Endothelial cell of umbilical vein (primary cell): ENCODE measurements at regions not wholly inside any gene's neighbourhood (a gene's known extent, or its start where the extent isn't known, plus 50 kb on each side); places are given as distances from the start of the nearest gene placed in this dataset.

Experiments
- EZH2 ChIP-seq: IDR thresholded peaks from 2 replicates; pipeline ENCODE4 v1.6.1; 2012; ENCODE audit warnings: borderline replicate concordance, low read depth, mild to moderate bottlenecking, moderate library complexity, low read length, inconsistent platforms; ENCODE audit not compliant: severe bottlenecking
- FOS ChIP-seq: IDR thresholded peaks from 2 replicates; pipeline ENCODE4 v1.6.1; 2011; ENCODE audit warnings: mild to moderate bottlenecking, low read length, moderate library complexity, borderline replicate concordance; ENCODE audit not compliant: insufficient read depth
- POLR2A ChIP-seq: IDR thresholded peaks from 2 replicates; pipeline ENCODE4 v1.6.1; 2012; ENCODE audit warnings: low read depth, mild to moderate bottlenecking, control low read depth, low read length
- POLR2AphosphoS5 ChIP-seq: IDR thresholded peaks from 2 replicates; pipeline ENCODE4 v1.6.1; 2012; ENCODE audit warnings: low read depth, mild to moderate bottlenecking, control low read depth, low read length, moderate library complexity; ENCODE audit not compliant: insufficient read depth
- TF ChIP-seq, protein P1 (sequence below), 2 donors: IDR thresholded peaks; 1 replicate in 1 of 2; 2 replicates in 1 of 2; pipeline ENCODE4 v1.5.1; 2011; ENCODE audit warnings: low read length in 2 of 2, mild to moderate bottlenecking in 2 of 2, moderate library complexity in 2 of 2, control low read depth in 1 of 2, inconsistent platforms in 1 of 2, low read depth in 1 of 2; ENCODE audit not compliant: insufficient read depth in 1 of 2; ENCODE audit errors: extremely low read depth in 1 of 2
- TF ChIP-seq, protein P2 (sequence below): IDR thresholded peaks from 2 replicates; pipeline ENCODE4 v1.6.1; 2011; ENCODE audit not compliant: insufficient read depth, insufficient read length

DNA sequence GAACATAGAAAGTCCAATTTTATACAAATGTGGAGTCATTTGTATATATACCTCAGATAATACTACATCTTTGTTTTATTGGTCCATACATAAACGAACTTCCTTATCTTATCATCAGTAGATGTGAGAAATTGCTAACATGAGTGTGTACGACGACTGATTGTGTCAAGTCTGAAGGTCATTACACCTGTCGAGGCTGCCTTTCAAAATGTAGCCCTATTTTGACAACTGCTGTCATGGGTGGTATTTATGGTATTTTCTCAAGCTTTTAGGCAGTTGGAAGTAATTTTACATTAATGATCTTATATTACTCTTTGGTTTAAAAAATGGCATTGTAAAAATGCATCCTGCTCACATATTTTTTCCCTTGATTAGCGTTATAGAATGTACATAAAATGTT, 183.7 kb upstream of the DNAJC19 start:
- TF ChIP-seq, protein P1, sequence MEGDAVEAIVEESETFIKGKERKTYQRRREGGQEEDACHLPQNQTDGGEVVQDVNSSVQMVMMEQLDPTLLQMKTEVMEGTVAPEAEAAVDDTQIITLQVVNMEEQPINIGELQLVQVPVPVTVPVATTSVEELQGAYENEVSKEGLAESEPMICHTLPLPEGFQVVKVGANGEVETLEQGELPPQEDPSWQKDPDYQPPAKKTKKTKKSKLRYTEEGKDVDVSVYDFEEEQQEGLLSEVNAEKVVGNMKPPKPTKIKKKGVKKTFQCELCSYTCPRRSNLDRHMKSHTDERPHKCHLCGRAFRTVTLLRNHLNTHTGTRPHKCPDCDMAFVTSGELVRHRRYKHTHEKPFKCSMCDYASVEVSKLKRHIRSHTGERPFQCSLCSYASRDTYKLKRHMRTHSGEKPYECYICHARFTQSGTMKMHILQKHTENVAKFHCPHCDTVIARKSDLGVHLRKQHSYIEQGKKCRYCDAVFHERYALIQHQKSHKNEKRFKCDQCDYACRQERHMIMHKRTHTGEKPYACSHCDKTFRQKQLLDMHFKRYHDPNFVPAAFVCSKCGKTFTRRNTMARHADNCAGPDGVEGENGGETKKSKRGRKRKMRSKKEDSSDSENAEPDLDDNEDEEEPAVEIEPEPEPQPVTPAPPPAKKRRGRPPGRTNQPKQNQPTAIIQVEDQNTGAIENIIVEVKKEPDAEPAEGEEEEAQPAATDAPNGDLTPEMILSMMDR (IDR thresholded peaks at IDR 0.05; ENCODE audit: extremely low read depth in 1 of 2, insufficient read depth in 1 of 2, low read depth in 1 of 2, low read length in 2 of 2), result no peak
- TF ChIP-seq EZH2 (no peak), POLR2A (no peak), POLR2AphosphoS5 (no peak), FOS (no peak)
- TF ChIP-seq, protein P2, sequence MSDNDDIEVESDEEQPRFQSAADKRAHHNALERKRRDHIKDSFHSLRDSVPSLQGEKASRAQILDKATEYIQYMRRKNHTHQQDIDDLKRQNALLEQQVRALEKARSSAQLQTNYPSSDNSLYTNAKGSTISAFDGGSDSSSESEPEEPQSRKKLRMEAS, result no peak
